Ishikawa (cell line): ENCODE measurements at regions not wholly inside any gene's neighbourhood (a gene's known extent, or its start where the extent isn't known, plus 50 kb on each side); places are given as distances from the start of the nearest gene placed in this dataset.

Experiments
- CREB1 ChIP-seq: IDR thresholded peaks from 2 replicates; pipeline ENCODE4 v1.6.1; 2012; ENCODE audit warnings: low read depth
- TAF1 ChIP-seq: IDR thresholded peaks from 2 replicates; pipeline ENCODE4 v1.6.1; 2012; ENCODE audit warnings: low read depth, mild to moderate bottlenecking
- YY1 ChIP-seq: IDR thresholded peaks from 2 replicates; pipeline ENCODE4 v1.6.1; 2012; ENCODE audit warnings: low read depth

- no peak for TF ChIP-seq TAF1
- TF ChIP-seq CREB1: no peak
- TF ChIP-seq YY1: no peak
Measured at GRCh38 chr1:229097356-229097755, 173.6 kb upstream of the RAB4A start.
